ENCODE measurements at regions not wholly inside any gene's neighbourhood (a gene's known extent, or its start where the extent isn't known, plus 50 kb on each side); places are given as distances from the start of the nearest gene placed in this dataset.

DNA sequence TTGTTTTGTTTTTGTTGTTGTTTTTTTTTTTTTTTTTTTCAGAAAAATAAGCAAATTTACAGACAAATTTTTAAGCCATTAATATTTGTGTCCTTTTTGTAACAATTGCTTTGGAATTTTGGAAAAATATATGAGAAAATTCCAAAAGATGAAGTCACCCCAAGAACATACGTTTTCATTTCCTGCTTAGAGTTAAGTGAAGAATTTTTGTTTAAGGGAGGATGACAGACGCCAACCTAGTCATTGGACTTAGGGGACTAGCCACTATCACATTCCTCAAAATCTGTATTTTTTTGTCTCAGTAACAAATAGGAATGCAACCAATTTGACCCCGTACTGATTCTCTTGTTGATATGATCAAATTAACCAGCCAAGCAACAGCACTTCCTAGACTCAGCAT is 433.9 kb upstream of the SLC30A5 start:
- TF ChIP-seq, protein P1, sequence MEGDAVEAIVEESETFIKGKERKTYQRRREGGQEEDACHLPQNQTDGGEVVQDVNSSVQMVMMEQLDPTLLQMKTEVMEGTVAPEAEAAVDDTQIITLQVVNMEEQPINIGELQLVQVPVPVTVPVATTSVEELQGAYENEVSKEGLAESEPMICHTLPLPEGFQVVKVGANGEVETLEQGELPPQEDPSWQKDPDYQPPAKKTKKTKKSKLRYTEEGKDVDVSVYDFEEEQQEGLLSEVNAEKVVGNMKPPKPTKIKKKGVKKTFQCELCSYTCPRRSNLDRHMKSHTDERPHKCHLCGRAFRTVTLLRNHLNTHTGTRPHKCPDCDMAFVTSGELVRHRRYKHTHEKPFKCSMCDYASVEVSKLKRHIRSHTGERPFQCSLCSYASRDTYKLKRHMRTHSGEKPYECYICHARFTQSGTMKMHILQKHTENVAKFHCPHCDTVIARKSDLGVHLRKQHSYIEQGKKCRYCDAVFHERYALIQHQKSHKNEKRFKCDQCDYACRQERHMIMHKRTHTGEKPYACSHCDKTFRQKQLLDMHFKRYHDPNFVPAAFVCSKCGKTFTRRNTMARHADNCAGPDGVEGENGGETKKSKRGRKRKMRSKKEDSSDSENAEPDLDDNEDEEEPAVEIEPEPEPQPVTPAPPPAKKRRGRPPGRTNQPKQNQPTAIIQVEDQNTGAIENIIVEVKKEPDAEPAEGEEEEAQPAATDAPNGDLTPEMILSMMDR (IDR thresholded peaks at IDR 0.05) = no peak
- no peak for TF ChIP-seq POLR2A (IDR thresholded peaks at IDR 0.05)
- no peak for TF ChIP-seq POLR2AphosphoS5 (IDR thresholded peaks at IDR 0.05)

Data from gastroesophageal sphincter (tissue), 3 donors.